HepG2 (cell line): ENCODE measurements at regions not wholly inside any gene's neighbourhood (a gene's known extent, or its start where the extent isn't known, plus 50 kb on each side); places are given as distances from the start of the nearest gene placed in this dataset.

ENCODE experiments used
- ATRX ChIP-seq: sonication (generic); formaldehyde crosslinking; IDR thresholded peaks from 2 replicates; pipeline ENCODE4 v1.4.0; 2020; ENCODE audit warnings: missing genetic modification reagents, borderline replicate concordance
- CEBPB ChIP-seq: IDR thresholded peaks from 2 replicates; pipeline ENCODE4 v1.6.1; 2011; ENCODE audit warnings: low read depth, low read length, improper control_type of control experiment, borderline replicate concordance
- HOMEZ ChIP-seq: IDR thresholded peaks from 2 replicates; pipeline ENCODE4 v1.6.1; 2016; ENCODE audit warnings: low read depth
- IKZF4 ChIP-seq: sonication (generic); formaldehyde crosslinking; IDR thresholded peaks from 2 replicates; pipeline ENCODE4 v1.5.1; 2020; ENCODE audit warnings: borderline replicate concordance, mild to moderate bottlenecking, low read depth, missing genetic modification reagents; ENCODE audit errors: not compliant biosample characterization
- ISL2 ChIP-seq: sonication (generic); formaldehyde crosslinking; IDR thresholded peaks from 2 replicates; pipeline ENCODE4 v1.5.0; 2020; ENCODE audit warnings: missing genetic modification reagents
- KLF12 ChIP-seq: sonication (generic); formaldehyde crosslinking; IDR thresholded peaks from 2 replicates; pipeline ENCODE4 v1.4.0; 2020; ENCODE audit warnings: missing genetic modification reagents, borderline replicate concordance
- MEIS1 ChIP-seq: sonication (generic); formaldehyde crosslinking; IDR thresholded peaks from 2 replicates; pipeline ENCODE4 v1.9.0; 2021; ENCODE audit warnings: mild to moderate bottlenecking, missing genetic modification reagents, moderate library complexity, borderline replicate concordance
- PITX1 ChIP-seq: sonication (generic); formaldehyde crosslinking; IDR thresholded peaks from 2 replicates; pipeline ENCODE4 v1.5.1; 2020; ENCODE audit warnings: mild to moderate bottlenecking, missing genetic modification reagents
- SMAD9 ChIP-seq: sonication (generic); formaldehyde crosslinking; IDR thresholded peaks from 2 replicates; pipeline ENCODE4 v1.5.1; 2020; ENCODE audit warnings: mild to moderate bottlenecking, missing genetic modification reagents
- TEF ChIP-seq: sonication (generic); formaldehyde crosslinking; IDR thresholded peaks from 2 replicates; pipeline ENCODE4 v1.5.0; 2020; ENCODE audit warnings: missing genetic modification reagents
- ZFP37 ChIP-seq: sonication (generic); formaldehyde crosslinking; IDR thresholded peaks from 2 replicates; pipeline ENCODE4 v1.4.0; 2020; ENCODE audit warnings: missing genetic modification reagents, borderline replicate concordance
- ZNF331 ChIP-seq: sonication (generic); formaldehyde crosslinking; IDR thresholded peaks from 2 replicates; pipeline ENCODE4 v1.4.0; 2020; ENCODE audit warnings: missing genetic modification reagents
- ZNF34 ChIP-seq: sonication (generic); formaldehyde crosslinking; IDR thresholded peaks from 2 replicates; pipeline ENCODE4 v1.4.0; 2020; ENCODE audit warnings: mild to moderate bottlenecking, missing genetic modification reagents, borderline replicate concordance
- ZNF512B ChIP-seq: sonication (generic); formaldehyde crosslinking; IDR thresholded peaks from 2 replicates; pipeline ENCODE4 v1.5.1; 2020; ENCODE audit warnings: missing genetic modification reagents, mild to moderate bottlenecking, borderline replicate concordance
- ZNF557 ChIP-seq: sonication (generic); formaldehyde crosslinking; IDR thresholded peaks from 2 replicates; pipeline ENCODE4 v1.4.0; 2020; ENCODE audit warnings: missing genetic modification reagents
- ZNF589 ChIP-seq: sonication (generic); formaldehyde crosslinking; conservative IDR thresholded peaks from 2 replicates; pipeline ENCODE4 v1.8.0; 2022; ENCODE audit warnings: mild to moderate bottlenecking, moderate library complexity, missing genetic modification reagents
- ZNF609 ChIP-seq: sonication (generic); formaldehyde crosslinking; IDR thresholded peaks from 2 replicates; pipeline ENCODE4 v1.4.0; 2020; ENCODE audit warnings: mild to moderate bottlenecking, missing genetic modification reagents, borderline replicate concordance
- ZNF777 ChIP-seq: sonication (generic); formaldehyde crosslinking; IDR thresholded peaks from 2 replicates; pipeline ENCODE4 v1.4.0; 2020; ENCODE audit warnings: missing genetic modification reagents

- TF ChIP-seq ZNF609 (CRISPR knock-in tag) = peak; percentile 58; the same call in 1 of the 2 replicates
- TF ChIP-seq MEIS1 = peak; percentile 46; the same call in 1 of the 2 replicates
- no peak for TF ChIP-seq ZNF557
- TF ChIP-seq PITX1 = peak; percentile 91
- no peak for TF ChIP-seq KLF12 (CRISPR knock-in tag)
- TF ChIP-seq ZFP37 (CRISPR knock-in tag) = no peak
- TF ChIP-seq HOMEZ (CRISPR knock-in tag) = no peak
- TF ChIP-seq CEBPB = peak; percentile 59; the same call in 1 of the 2 replicates
- no peak for TF ChIP-seq ZNF589 (CRISPR knock-in tag)
- no peak for TF ChIP-seq TEF
- 0 out of 2 replicates have a peak, but pooled peaks have one; percentile 38 for TF ChIP-seq ISL2 (CRISPR knock-in tag)
- peak; percentile 52; the same call in 1 of the 2 replicates for TF ChIP-seq ZNF331
- no peak for TF ChIP-seq ZNF777 (CRISPR knock-in tag)
- no peak for TF ChIP-seq IKZF4 (CRISPR knock-in tag)
- TF ChIP-seq SMAD9 (CRISPR knock-in tag) = no peak
- no peak for TF ChIP-seq ZNF512B (CRISPR knock-in tag)
- no peak for TF ChIP-seq ATRX (CRISPR knock-in tag)
- TF ChIP-seq ZNF34 (CRISPR knock-in tag) = no peak
These were observed 239.3 kb downstream of the GRIA2 start (continued) for GRCh38 chr4:157459785-157460184.
